WTC11 (cell line): ENCODE measurements at regions not wholly inside any gene's neighbourhood (a gene's known extent, or its start where the extent isn't known, plus 50 kb on each side); places are given as distances from the start of the nearest gene placed in this dataset.
"Not testable (repeated sequence)": the region's sequence is repeated elsewhere in the genome, so short reads cannot be mapped to it uniquely, and the experiment has no call there.

Experiments used
- ATAC-seq: fragments of 200-7000 bp; cut with Tn5 transposase; 2 replicates; pipeline ENCODE4 v1.10.0; 2021; ENCODE audit warnings: mild to moderate bottlenecking, moderate library complexity
- CTCF ChIA-PET: fragments of 300-600 bp; sonication (Branson Sonifier 250); formaldehyde crosslinking; loops from one replicate; lab custom pipeline; 2021; ENCODE audit warnings: antibody characterized with exemption; lab: Charles Lee
- POLR2A ChIA-PET: fragments of 350-600 bp; sonication (Branson Sonifier 250); formaldehyde crosslinking; loops from one replicate; lab custom pipeline; 2021; ENCODE audit warnings: antibody characterized with exemption; lab: Charles Lee
- DNase-seq: peaks from one replicate; pipeline ENCODE4 v3.0.0; 2021; ENCODE audit warnings: low spot score
- H3K27ac Mint-ChIP-seq: 2 replicates; pipeline ENCODE4 v1.8.0; 2021; ENCODE audit warnings: mixed read lengths
- H3K27me3 Mint-ChIP-seq: 2 replicates; pipeline ENCODE4 v1.8.0; 2021; ENCODE audit warnings: low read depth, mild to moderate bottlenecking, moderate library complexity, mixed read lengths
- H3K36me3 Mint-ChIP-seq: 2 replicates; pipeline ENCODE4 v1.8.0; 2021; ENCODE audit warnings: mixed read lengths
- H3K4me1 Mint-ChIP-seq: 2 replicates; pipeline ENCODE4 v1.8.0; 2022; ENCODE audit warnings: mixed read lengths
- H3K4me3 Mint-ChIP-seq: 2 replicates; pipeline ENCODE4 v1.8.0; 2021; ENCODE audit warnings: mild to moderate bottlenecking, moderate library complexity, mixed read lengths
- H3K9me3 Mint-ChIP-seq: 2 replicates; pipeline ENCODE4 v1.8.0; 2021; ENCODE audit warnings: mixed read lengths
- ATF1 ChIP-seq: sonication (generic); formaldehyde crosslinking; IDR thresholded peaks from 2 replicates; pipeline ENCODE4 v1.8.1; 2023; ENCODE audit warnings: mild to moderate bottlenecking, moderate library complexity, missing genetic modification reagents
- CBFB ChIP-seq: sonication (generic); formaldehyde crosslinking; IDR thresholded peaks from 2 replicates; pipeline ENCODE4 v1.8.1; 2022; ENCODE audit warnings: mild to moderate bottlenecking, low read depth, missing genetic modification reagents
- CREB1 ChIP-seq: sonication (generic); formaldehyde crosslinking; IDR thresholded peaks from 2 replicates; pipeline ENCODE4 v1.8.0; 2023; ENCODE audit warnings: mild to moderate bottlenecking, missing genetic modification reagents
- ETV6 ChIP-seq: sonication (generic); formaldehyde crosslinking; IDR thresholded peaks from 2 replicates; pipeline ENCODE4 v1.8.1; 2022; ENCODE audit warnings: mild to moderate bottlenecking, missing genetic modification reagents
- FOXJ3 ChIP-seq: sonication (generic); formaldehyde crosslinking; IDR thresholded peaks from 2 replicates; pipeline ENCODE4 v1.9.0; 2021; ENCODE audit warnings: missing genetic modification reagents, mild to moderate bottlenecking, borderline replicate concordance
- FOXK1 ChIP-seq: sonication (generic); formaldehyde crosslinking; IDR thresholded peaks from 2 replicates; pipeline ENCODE4 v1.8.0; 2022; ENCODE audit warnings: mild to moderate bottlenecking, moderate library complexity, missing genetic modification reagents
- GRHL2 ChIP-seq: fragments of 250-450 bp; sonication (Bioruptor Pico); IDR thresholded peaks from 2 replicates; pipeline ENCODE4 v1.8.0; 2022; ENCODE audit warnings: mild to moderate bottlenecking, moderate library complexity; ENCODE audit not compliant: insufficient replicate concordance, severe bottlenecking
- MXD4 ChIP-seq: fragments of 250-450 bp; sonication (Bioruptor Pico); IDR thresholded peaks from 2 replicates; pipeline ENCODE4 v1.8.0; 2021; ENCODE audit warnings: mild to moderate bottlenecking, moderate library complexity, borderline replicate concordance
- NR3C1 ChIP-seq: sonication (generic); formaldehyde crosslinking; conservative IDR thresholded peaks from 2 replicates; pipeline ENCODE4 v1.8.1; 2023; ENCODE audit warnings: low read depth, mild to moderate bottlenecking, missing genetic modification reagents
- OVOL2 ChIP-seq: fragments of 250-450 bp; sonication (Bioruptor Pico); IDR thresholded peaks from 2 replicates; pipeline ENCODE4 v1.9.0; 2021; ENCODE audit warnings: mild to moderate bottlenecking, borderline replicate concordance
- PRRX2 ChIP-seq: fragments of 250-450 bp; sonication (Bioruptor Pico); IDR thresholded peaks from 2 replicates; pipeline ENCODE4 v1.8.0; 2021; ENCODE audit warnings: mild to moderate bottlenecking
- RORB ChIP-seq: fragments of 250-450 bp; sonication (Bioruptor Pico); IDR thresholded peaks from 2 replicates; pipeline ENCODE4 v1.9.0; 2021; ENCODE audit warnings: mild to moderate bottlenecking
- SOX15 ChIP-seq: fragments of 250-450 bp; sonication (Bioruptor Pico); IDR thresholded peaks from 2 replicates; pipeline ENCODE4 v1.9.0; 2021; ENCODE audit warnings: mild to moderate bottlenecking
- TEAD1 ChIP-seq: sonication (generic); formaldehyde crosslinking; IDR thresholded peaks from 2 replicates; pipeline ENCODE4 v1.8.0; 2022; ENCODE audit warnings: mild to moderate bottlenecking, missing genetic modification reagents
- ZNF423 ChIP-seq: fragments of 250-450 bp; sonication (Bioruptor Pico); IDR thresholded peaks from 2 replicates; pipeline ENCODE4 v2.1.2; 2022; ENCODE audit warnings: mild to moderate bottlenecking, moderate library complexity
- TF ChIP-seq, protein P1 (sequence below): fragments of 250-450 bp; sonication (Bioruptor Pico); IDR thresholded peaks from 2 replicates; pipeline ENCODE4 v1.8.0; 2021; ENCODE audit warnings: mild to moderate bottlenecking
- TF ChIP-seq, protein P2 (sequence below): fragments of 200-600 bp; IDR thresholded peaks from 2 replicates; pipeline ENCODE4 v1.8.0; 2022; ENCODE audit warnings: antibody characterized with exemption
- TF ChIP-seq, protein P3 (sequence below): sonication (generic); formaldehyde crosslinking; IDR thresholded peaks from 2 replicates; pipeline ENCODE4 v1.8.0; 2023; ENCODE audit warnings: missing genetic modification reagents
- TF ChIP-seq, protein P4 (sequence below): sonication (generic); formaldehyde crosslinking; IDR thresholded peaks from 2 replicates; pipeline ENCODE4 v1.8.0; 2022; ENCODE audit warnings: mild to moderate bottlenecking, missing genetic modification reagents
- TF ChIP-seq, protein P5 (sequence below): sonication (generic); formaldehyde crosslinking; IDR thresholded peaks from 2 replicates; pipeline ENCODE4 v1.8.0; 2022; ENCODE audit warnings: mild to moderate bottlenecking, missing genetic modification reagents

DNA sequence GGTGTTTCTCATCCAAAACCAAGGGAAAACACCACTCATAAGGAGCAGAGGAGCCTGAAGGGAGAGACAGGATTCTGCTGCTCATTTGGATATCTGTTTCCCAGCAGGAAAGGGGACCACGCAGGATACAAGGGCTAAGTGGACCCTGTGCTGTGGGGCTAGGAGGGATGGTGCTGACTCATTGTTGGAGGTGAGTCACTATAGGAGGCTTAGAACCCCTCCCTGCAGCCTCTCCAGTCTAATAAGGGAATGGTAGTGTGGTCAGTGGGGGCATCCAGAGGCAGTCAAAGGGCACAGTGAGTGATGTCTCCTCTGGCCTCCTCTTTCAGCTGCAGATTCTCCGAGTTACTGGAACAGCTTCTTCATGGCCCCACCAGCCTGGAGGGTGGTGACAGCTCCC lies 442.3 kb downstream of the TUBA3C start:
- TF ChIP-seq, protein P1, sequence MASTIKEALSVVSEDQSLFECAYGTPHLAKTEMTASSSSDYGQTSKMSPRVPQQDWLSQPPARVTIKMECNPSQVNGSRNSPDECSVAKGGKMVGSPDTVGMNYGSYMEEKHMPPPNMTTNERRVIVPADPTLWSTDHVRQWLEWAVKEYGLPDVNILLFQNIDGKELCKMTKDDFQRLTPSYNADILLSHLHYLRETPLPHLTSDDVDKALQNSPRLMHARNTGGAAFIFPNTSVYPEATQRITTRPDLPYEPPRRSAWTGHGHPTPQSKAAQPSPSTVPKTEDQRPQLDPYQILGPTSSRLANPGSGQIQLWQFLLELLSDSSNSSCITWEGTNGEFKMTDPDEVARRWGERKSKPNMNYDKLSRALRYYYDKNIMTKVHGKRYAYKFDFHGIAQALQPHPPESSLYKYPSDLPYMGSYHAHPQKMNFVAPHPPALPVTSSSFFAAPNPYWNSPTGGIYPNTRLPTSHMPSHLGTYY (CRISPR knock-in tag), result no peak
- TF ChIP-seq GRHL2 (CRISPR knock-in tag) (no peak), FOXJ3 (CRISPR knock-in tag) (no peak), MXD4 (no peak), NR3C1 (CRISPR knock-in tag) (no peak), CREB1 (no peak), TEAD1 (CRISPR knock-in tag) (no peak), CBFB (no peak), ETV6 (CRISPR knock-in tag) (no peak), SOX15 (CRISPR knock-in tag) (no peak), ZNF423 (CRISPR knock-in tag) (no peak), FOXK1 (no peak), OVOL2 (CRISPR knock-in tag) (no peak), ATF1 (CRISPR knock-in tag) (no peak), RORB (CRISPR knock-in tag) (no peak), PRRX2 (CRISPR knock-in tag) (no peak)
- TF ChIP-seq, protein P2, sequence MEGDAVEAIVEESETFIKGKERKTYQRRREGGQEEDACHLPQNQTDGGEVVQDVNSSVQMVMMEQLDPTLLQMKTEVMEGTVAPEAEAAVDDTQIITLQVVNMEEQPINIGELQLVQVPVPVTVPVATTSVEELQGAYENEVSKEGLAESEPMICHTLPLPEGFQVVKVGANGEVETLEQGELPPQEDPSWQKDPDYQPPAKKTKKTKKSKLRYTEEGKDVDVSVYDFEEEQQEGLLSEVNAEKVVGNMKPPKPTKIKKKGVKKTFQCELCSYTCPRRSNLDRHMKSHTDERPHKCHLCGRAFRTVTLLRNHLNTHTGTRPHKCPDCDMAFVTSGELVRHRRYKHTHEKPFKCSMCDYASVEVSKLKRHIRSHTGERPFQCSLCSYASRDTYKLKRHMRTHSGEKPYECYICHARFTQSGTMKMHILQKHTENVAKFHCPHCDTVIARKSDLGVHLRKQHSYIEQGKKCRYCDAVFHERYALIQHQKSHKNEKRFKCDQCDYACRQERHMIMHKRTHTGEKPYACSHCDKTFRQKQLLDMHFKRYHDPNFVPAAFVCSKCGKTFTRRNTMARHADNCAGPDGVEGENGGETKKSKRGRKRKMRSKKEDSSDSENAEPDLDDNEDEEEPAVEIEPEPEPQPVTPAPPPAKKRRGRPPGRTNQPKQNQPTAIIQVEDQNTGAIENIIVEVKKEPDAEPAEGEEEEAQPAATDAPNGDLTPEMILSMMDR, result no peak
- TF ChIP-seq, protein P3, sequence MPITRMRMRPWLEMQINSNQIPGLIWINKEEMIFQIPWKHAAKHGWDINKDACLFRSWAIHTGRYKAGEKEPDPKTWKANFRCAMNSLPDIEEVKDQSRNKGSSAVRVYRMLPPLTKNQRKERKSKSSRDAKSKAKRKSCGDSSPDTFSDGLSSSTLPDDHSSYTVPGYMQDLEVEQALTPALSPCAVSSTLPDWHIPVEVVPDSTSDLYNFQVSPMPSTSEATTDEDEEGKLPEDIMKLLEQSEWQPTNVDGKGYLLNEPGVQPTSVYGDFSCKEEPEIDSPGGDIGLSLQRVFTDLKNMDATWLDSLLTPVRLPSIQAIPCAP (CRISPR knock-in tag), result no peak
- TF ChIP-seq, protein P4, sequence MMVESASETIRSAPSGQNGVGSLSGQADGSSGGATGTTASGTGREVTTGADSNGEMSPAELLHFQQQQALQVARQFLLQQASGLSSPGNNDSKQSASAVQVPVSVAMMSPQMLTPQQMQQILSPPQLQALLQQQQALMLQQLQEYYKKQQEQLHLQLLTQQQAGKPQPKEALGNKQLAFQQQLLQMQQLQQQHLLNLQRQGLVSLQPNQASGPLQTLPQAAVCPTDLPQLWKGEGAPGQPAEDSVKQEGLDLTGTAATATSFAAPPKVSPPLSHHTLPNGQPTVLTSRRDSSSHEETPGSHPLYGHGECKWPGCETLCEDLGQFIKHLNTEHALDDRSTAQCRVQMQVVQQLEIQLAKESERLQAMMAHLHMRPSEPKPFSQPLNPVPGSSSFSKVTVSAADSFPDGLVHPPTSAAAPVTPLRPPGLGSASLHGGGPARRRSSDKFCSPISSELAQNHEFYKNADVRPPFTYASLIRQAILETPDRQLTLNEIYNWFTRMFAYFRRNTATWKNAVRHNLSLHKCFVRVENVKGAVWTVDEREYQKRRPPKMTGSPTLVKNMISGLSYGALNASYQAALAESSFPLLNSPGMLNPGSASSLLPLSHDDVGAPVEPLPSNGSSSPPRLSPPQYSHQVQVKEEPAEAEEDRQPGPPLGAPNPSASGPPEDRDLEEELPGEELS (CRISPR knock-in tag), result no peak
- TF ChIP-seq, protein P5, sequence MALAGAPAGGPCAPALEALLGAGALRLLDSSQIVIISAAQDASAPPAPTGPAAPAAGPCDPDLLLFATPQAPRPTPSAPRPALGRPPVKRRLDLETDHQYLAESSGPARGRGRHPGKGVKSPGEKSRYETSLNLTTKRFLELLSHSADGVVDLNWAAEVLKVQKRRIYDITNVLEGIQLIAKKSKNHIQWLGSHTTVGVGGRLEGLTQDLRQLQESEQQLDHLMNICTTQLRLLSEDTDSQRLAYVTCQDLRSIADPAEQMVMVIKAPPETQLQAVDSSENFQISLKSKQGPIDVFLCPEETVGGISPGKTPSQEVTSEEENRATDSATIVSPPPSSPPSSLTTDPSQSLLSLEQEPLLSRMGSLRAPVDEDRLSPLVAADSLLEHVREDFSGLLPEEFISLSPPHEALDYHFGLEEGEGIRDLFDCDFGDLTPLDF (CRISPR knock-in tag), result no peak
- no peak overlapping the region for H3K4me3 Mint-ChIP-seq
- ATAC-seq (no peak), DNase-seq (no peak)
- ChIA-PET POLR2A (no interaction called here), CTCF (no interaction called here)
- H3K4me1 Mint-ChIP-seq, result no peaks in the 10 kb centered on the region
- H3K36me3 Mint-ChIP-seq, result peaks cover 60% of the 10 kb centered on the region
- peaks cover 59% of the 10 kb centered on the region for H3K9me3 Mint-ChIP-seq
- H3K27ac Mint-ChIP-seq, result no peak overlapping the region
- H3K27me3 Mint-ChIP-seq, result peaks cover 8% of the 10 kb centered on the region

DNA sequence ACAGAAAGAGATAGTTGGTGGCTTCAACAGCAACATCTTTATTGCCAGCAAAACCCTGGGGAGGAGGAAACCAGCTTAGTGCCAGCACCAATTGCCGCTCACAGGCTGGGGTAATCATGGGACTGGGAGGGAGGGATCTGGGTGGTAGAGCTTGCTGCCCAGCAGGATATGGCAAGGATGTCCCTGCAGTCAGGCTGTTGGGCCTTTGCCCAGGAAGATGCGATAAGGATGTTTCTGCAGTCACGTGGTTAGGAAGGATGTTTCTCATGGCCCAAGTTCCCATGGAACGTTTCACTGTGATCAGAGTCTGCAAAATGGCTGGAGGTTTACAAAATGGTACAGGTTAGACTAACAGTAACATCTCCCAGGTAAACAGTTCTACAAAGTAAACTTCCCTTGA lies 443.5 kb downstream of the TUBA3C start:
- DNase-seq, POLR2A ChIA-PET, H3K4me1 Mint-ChIP-seq, H3K27ac Mint-ChIP-seq, CTCF ChIA-PET, ATAC-seq, H3K4me3 Mint-ChIP-seq, H3K27me3 Mint-ChIP-seq: not testable (repeated sequence)
- peaks cover 65% of the 10 kb centered on the region for H3K9me3 Mint-ChIP-seq
- H3K36me3 Mint-ChIP-seq, result peaks cover 61% of the 10 kb centered on the region

DNA sequence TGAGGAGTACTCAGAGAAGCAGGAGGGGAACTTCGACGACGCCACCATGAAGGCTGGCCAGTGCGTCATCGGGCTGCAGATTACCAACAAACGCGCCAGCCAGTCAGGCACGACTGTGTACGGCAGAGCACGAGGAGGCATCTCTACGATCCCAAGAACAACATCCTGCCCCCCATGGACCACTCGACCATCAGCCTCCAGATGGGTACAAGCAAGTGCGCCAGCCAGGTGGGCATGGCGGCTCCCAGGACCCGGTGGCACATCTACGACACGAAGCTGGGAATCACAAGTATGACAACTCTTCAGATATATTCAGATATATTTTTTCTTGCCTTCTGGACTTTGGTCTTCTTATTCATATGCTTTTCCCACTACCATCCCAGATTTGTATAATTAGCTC lies 454.5 kb downstream of the TUBA3C start:
- H3K4me1 Mint-ChIP-seq, POLR2A ChIA-PET, H3K27me3 Mint-ChIP-seq, ATAC-seq, DNase-seq, H3K4me3 Mint-ChIP-seq, H3K27ac Mint-ChIP-seq, CTCF ChIA-PET: not testable (repeated sequence)
- peaks cover 48% of the 10 kb centered on the region for H3K9me3 Mint-ChIP-seq
- peaks cover 45% of the 10 kb centered on the region for H3K36me3 Mint-ChIP-seq

DNA sequence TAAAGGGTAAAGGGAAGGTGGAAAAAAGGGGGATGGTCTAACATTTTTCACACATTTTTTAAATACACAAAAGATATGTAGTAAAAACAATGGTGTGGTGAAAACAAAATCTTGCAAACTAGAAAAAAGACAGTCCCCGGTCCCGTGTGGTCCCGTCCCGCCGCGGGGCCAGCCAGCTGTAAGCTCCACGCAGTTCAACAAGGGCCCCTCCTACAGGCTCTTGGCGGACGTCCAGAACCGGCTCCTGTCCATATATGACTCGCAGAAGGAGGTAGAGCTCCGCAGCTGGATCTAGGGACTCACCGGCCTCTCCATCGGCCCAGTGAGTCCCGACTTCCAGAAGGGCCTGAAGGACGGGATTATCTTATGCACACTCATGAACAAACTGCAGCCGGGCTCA lies 455.1 kb downstream of the TUBA3C start:
- CTCF ChIA-PET, ATAC-seq, H3K4me1 Mint-ChIP-seq, H3K4me3 Mint-ChIP-seq, H3K27me3 Mint-ChIP-seq, POLR2A ChIA-PET, H3K27ac Mint-ChIP-seq, DNase-seq: not testable (repeated sequence)
- Mint-ChIP-seq H3K36me3 (peaks cover 49% of the 10 kb centered on the region), H3K9me3 (peaks cover 52% of the 10 kb centered on the region)

DNA sequence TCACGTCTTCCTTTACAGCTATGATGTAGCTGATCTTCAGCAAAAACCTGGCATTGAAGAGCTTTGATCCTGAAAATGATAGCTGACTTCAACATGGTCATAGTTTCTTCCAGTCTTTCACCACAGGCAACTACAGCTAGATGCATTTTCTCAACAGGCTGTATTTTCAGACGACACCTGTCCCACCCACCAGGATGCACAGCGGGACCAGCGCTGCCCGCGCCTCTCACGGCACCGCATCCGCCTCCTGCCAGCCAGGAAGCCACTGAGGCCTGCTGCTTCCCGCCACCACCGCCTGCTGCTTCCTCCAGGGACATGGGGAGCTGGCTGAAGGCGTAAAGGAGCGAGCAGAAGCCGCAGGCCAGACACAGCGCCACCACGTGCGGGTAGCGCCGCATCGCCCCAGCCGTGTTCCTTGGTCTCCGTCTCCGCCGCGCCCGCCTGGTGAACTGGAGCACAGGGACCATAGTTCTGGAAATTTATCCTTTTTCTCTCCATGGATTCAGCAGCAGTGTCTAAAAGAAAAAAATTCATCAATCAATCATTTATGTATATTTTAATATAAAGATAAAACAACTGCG lies 456.3 kb downstream of the TUBA3C start:
- H3K27me3 Mint-ChIP-seq, H3K27ac Mint-ChIP-seq, DNase-seq, H3K4me1 Mint-ChIP-seq, H3K4me3 Mint-ChIP-seq, CTCF ChIA-PET, POLR2A ChIA-PET, ATAC-seq: not testable (repeated sequence)
- Mint-ChIP-seq H3K36me3 (peaks cover 51% of the 10 kb centered on the region), H3K9me3 (peaks cover 51% of the 10 kb centered on the region)
